Endothelial cell of umbilical vein (primary cell): ENCODE measurements at regions not wholly inside any gene's neighbourhood (a gene's known extent, or its start where the extent isn't known, plus 50 kb on each side); places are given as distances from the start of the nearest gene placed in this dataset.

Source experiments
- CTCF ChIP-seq, 2 donors: IDR thresholded peaks; 1 replicate in 1 of 2; 2 replicates in 1 of 2; pipeline ENCODE4 v1.5.1; 2011; ENCODE audit warnings: low read length in 2 of 2, mild to moderate bottlenecking in 2 of 2, moderate library complexity in 2 of 2, control low read depth in 1 of 2, inconsistent platforms in 1 of 2, low read depth in 1 of 2; ENCODE audit not compliant: insufficient read depth in 1 of 2; ENCODE audit errors: extremely low read depth in 1 of 2
- POLR2AphosphoS5 ChIP-seq: IDR thresholded peaks from 2 replicates; pipeline ENCODE4 v1.6.1; 2012; ENCODE audit warnings: low read depth, mild to moderate bottlenecking, control low read depth, low read length, moderate library complexity; ENCODE audit not compliant: insufficient read depth
- TF ChIP-seq, protein P1 (sequence below): IDR thresholded peaks from 2 replicates; pipeline ENCODE4 v1.6.1; 2011; ENCODE audit not compliant: insufficient read depth, insufficient read length

DNA sequence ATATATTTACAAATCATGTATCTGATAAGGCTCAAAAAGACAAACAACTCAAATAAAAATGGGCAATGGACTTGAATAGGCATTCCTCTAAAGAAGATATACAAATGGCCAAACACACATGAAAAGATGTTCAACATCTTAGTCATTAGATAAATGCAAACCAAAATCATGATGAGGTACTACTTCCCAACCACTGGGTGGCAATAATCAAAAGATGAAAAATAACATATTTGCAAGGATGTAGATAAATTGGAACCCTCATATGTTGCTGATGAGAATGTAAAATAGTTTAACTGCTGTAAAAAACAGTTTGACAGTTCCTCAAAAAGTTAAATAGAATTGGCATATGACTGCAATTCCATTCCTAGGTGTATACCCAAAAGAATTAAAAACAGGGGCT is 132.3 kb downstream of the TTC32 start:
- TF ChIP-seq, protein P1, sequence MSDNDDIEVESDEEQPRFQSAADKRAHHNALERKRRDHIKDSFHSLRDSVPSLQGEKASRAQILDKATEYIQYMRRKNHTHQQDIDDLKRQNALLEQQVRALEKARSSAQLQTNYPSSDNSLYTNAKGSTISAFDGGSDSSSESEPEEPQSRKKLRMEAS: no peak
- TF ChIP-seq CTCF (IDR thresholded peaks at IDR 0.05; ENCODE audit: extremely low read depth in 1 of 2, insufficient read depth in 1 of 2, low read depth in 1 of 2, low read length in 2 of 2): peak in 1 of 2 donors; percentile 1
- no peak for TF ChIP-seq POLR2AphosphoS5
